H9 (cell line): ENCODE measurements at regions not wholly inside any gene's neighbourhood (a gene's known extent, or its start where the extent isn't known, plus 50 kb on each side); places are given as distances from the start of the nearest gene placed in this dataset.

ENCODE experiments used
- DNase-seq: peaks from one replicate; pipeline ENCODE4 v3.0.0-alpha.2; 2017
- H2AFZ ChIP-seq: one replicate; pipeline ENCODE4 v1.6.1; 2013; ENCODE audit warnings: mild to moderate bottlenecking, low read length, control low read depth, moderate library complexity
- H2AK5ac ChIP-seq: 2 replicates; pipeline ENCODE4 v1.6.1; 2013; ENCODE audit warnings: low read length, control low read depth, mixed read lengths; ENCODE audit not compliant: insufficient read length
- H2BK120ac ChIP-seq: one replicate; pipeline ENCODE4 v1.6.1; 2013; ENCODE audit warnings: low read depth, mild to moderate bottlenecking, low read length, control low read depth, inconsistent platforms; ENCODE audit not compliant: poor library complexity, severe bottlenecking
- H2BK12ac ChIP-seq: 2 replicates; pipeline ENCODE4 v1.6.1; 2013; ENCODE audit warnings: low read length, control low read depth, mixed read lengths, low read depth; ENCODE audit not compliant: insufficient read length
- H2BK15ac ChIP-seq: 2 replicates; pipeline ENCODE4 v1.6.1; 2013; ENCODE audit warnings: low read depth, low read length, control low read depth
- H2BK20ac ChIP-seq: one replicate; pipeline ENCODE4 v1.6.1; 2013; ENCODE audit warnings: low read depth, mild to moderate bottlenecking, low read length, control low read depth, inconsistent platforms; ENCODE audit not compliant: poor library complexity, severe bottlenecking
- H2BK5ac ChIP-seq: 2 replicates; pipeline ENCODE4 v1.6.1; 2013; ENCODE audit warnings: low read length, control low read depth, mixed read lengths; ENCODE audit not compliant: insufficient read length
- H3K14ac ChIP-seq: 2 replicates; pipeline ENCODE4 v1.6.1; 2013; ENCODE audit warnings: low read length, control low read depth; ENCODE audit not compliant: insufficient read depth
- H3K18ac ChIP-seq: 2 replicates; pipeline ENCODE4 v1.6.1; 2013; ENCODE audit warnings: low read depth, mild to moderate bottlenecking, mixed read lengths, low read length, control low read depth; ENCODE audit not compliant: insufficient read length
- H3K23ac ChIP-seq: 2 replicates; pipeline ENCODE4 v1.6.1; 2013; ENCODE audit warnings: low read length, control low read depth, mixed read lengths, low read depth; ENCODE audit not compliant: insufficient read length
- H3K23me2 ChIP-seq: 2 replicates; pipeline ENCODE4 v1.6.1; 2013; ENCODE audit warnings: low read depth, mild to moderate bottlenecking, mixed read lengths, low read length, control low read depth; ENCODE audit not compliant: insufficient read length, poor library complexity, severe bottlenecking
- H3K27ac ChIP-seq: 2 replicates; pipeline ENCODE4 v1.5.1; 2013; ENCODE audit warnings: low read length, control low read depth, mixed read lengths, low read depth; ENCODE audit not compliant: insufficient read length
- H3K27me3 ChIP-seq: 2 replicates; pipeline ENCODE4 v1.6.1; 2013; ENCODE audit warnings: low read length, control low read depth, inconsistent platforms; ENCODE audit not compliant: insufficient read depth
- H3K4ac ChIP-seq: 2 replicates; pipeline ENCODE4 v1.6.1; 2013; ENCODE audit warnings: low read depth, mild to moderate bottlenecking, control low read depth, inconsistent platforms, low read length, moderate library complexity
- H3K4me1 ChIP-seq: 2 replicates; pipeline ENCODE4 v1.6.1; 2013; ENCODE audit warnings: low read length, control low read depth, inconsistent platforms; ENCODE audit not compliant: insufficient read depth
- H3K4me2 ChIP-seq: 2 replicates; pipeline ENCODE4 v1.6.1; 2013; ENCODE audit warnings: low read length, control low read depth, mixed read lengths; ENCODE audit not compliant: insufficient read length, insufficient read depth
- H3K56ac ChIP-seq: 2 replicates; pipeline ENCODE4 v1.6.1; 2013; ENCODE audit warnings: low read depth, mild to moderate bottlenecking, mixed read lengths, low read length, control low read depth; ENCODE audit not compliant: insufficient read length
- H3K79me1 ChIP-seq: 2 replicates; pipeline ENCODE4 v1.6.1; 2013; ENCODE audit warnings: low read depth, mild to moderate bottlenecking, moderate library complexity, low read length, control low read depth, inconsistent platforms; ENCODE audit not compliant: insufficient read depth, poor library complexity, severe bottlenecking
- H3K79me2 ChIP-seq: 2 replicates; pipeline ENCODE4 v1.6.1; 2013; ENCODE audit warnings: low read length, control low read depth, inconsistent platforms; ENCODE audit not compliant: insufficient read depth
- H3K9ac ChIP-seq: 2 replicates; pipeline ENCODE4 v1.6.1; 2013; ENCODE audit warnings: low read length, control low read depth, mixed read lengths; ENCODE audit not compliant: insufficient read length; ENCODE audit errors: extremely low read depth
- H3K9me3 ChIP-seq: one replicate; pipeline ENCODE4 v1.6.1; 2013; ENCODE audit warnings: low read depth, low read length, inconsistent platforms; ENCODE audit not compliant: control insufficient read depth
- H3T11ph ChIP-seq: one replicate; pipeline ENCODE4 v1.6.1; 2013; ENCODE audit warnings: mild to moderate bottlenecking, low read length, control low read depth, inconsistent platforms
- H4K20me1 ChIP-seq: one replicate; pipeline ENCODE4 v1.6.1; 2013; ENCODE audit not compliant: control insufficient read depth, insufficient read length, insufficient read depth
- H4K5ac ChIP-seq: 2 replicates; pipeline ENCODE4 v1.6.1; 2013; ENCODE audit warnings: low read depth, mild to moderate bottlenecking, mixed read lengths, low read length, control low read depth; ENCODE audit not compliant: insufficient read length
- H4K8ac ChIP-seq: replicated peaks from 2 replicates; pipeline ENCODE4 v1.6.1; 2013; ENCODE audit warnings: low read length, control low read depth, mixed read lengths, low read depth; ENCODE audit not compliant: insufficient read length
- H4K91ac ChIP-seq: 2 replicates; pipeline ENCODE4 v1.6.1; 2013; ENCODE audit warnings: low read depth, mild to moderate bottlenecking, moderate library complexity, mixed read lengths, low read length, control low read depth; ENCODE audit not compliant: insufficient read length
- H3K27ac Mint-ChIP-seq, 3 experiments: 2 replicates in 2 of 3; 3 replicates in 1 of 3; pipeline ENCODE4 v1.8.0; 2020 to 2021; ENCODE audit warnings: mixed read lengths in 3 of 3, mild to moderate bottlenecking in 1 of 3, moderate library complexity in 1 of 3
- H3K27me3 Mint-ChIP-seq: 2 replicates; pipeline ENCODE4 v1.8.0; 2021; ENCODE audit warnings: low read depth, mild to moderate bottlenecking, moderate library complexity, mixed read lengths
- H3K36me3 Mint-ChIP-seq, 3 experiments: 2 replicates in 2 of 3; 3 replicates in 1 of 3; pipeline ENCODE4 v1.8.0; 2020 to 2021; ENCODE audit warnings: low read depth in 3 of 3, mixed read lengths in 3 of 3; ENCODE audit not compliant: insufficient read depth in 1 of 3
- H3K4me1 Mint-ChIP-seq, 2 experiments: 2 replicates each; pipeline ENCODE4 v1.8.0; 2020; ENCODE audit warnings: mixed read lengths in 2 of 2
- H3K4me3 Mint-ChIP-seq, 2 experiments: 2 replicates in 1 of 2; 3 replicates in 1 of 2; pipeline ENCODE4 v1.8.0; 2020 to 2021; ENCODE audit warnings: mild to moderate bottlenecking in 2 of 2, mixed read lengths in 2 of 2, moderate library complexity in 1 of 2
- H3K9me3 Mint-ChIP-seq, 2 experiments: 2 replicates in 1 of 2; 3 replicates in 1 of 2; pipeline ENCODE4 v1.8.0; 2020; ENCODE audit warnings: mild to moderate bottlenecking in 2 of 2, mixed read lengths in 2 of 2, moderate library complexity in 1 of 2
- WGBS: extraction: QIAGEN DNeasy Blood & Tissue Kit; methylation state at CpG from one replicate; pipeline ENCODE4 v1.1.7; 2013; ENCODE audit warnings: missing lambda C conversion rate, low lambda C conversion rate, mixed read lengths; ENCODE audit not compliant: insufficient read length; ENCODE audit errors: extremely low coverage; 5-methylcytosine and 5-hydroxymethylcytosine counted together
- TF ChIP-seq, protein P1 (sequence below): fragments of 200-600 bp; sonication (generic); conservative IDR thresholded peaks from 3 replicates; pipeline ENCODE4 v1.8.0; 2021; ENCODE audit warnings: antibody characterized with exemption, mild to moderate bottlenecking

GRCh38 chr4:167587361-167587760 is 353.1 kb upstream of the SPOCK3 start:
- Histone ChIP-seq H3K4me1 (no peaks in the 10 kb centered on the region), H2BK12ac (no peak overlapping the region), H3K9ac (no peak overlapping the region), H3K14ac (no peak overlapping the region), H2BK5ac (no peak overlapping the region), H2AFZ (no peak overlapping the region), H3K23me2 (no peaks in the 10 kb centered on the region), H3K4ac (no peak overlapping the region), H3K27ac (no peak overlapping the region), H4K5ac (no peak overlapping the region), H3K79me1 (no peaks in the 10 kb centered on the region), H4K20me1 (no peaks in the 10 kb centered on the region), H2BK120ac (no peak overlapping the region), H3K27me3 (no peaks in the 10 kb centered on the region), H2AK5ac (no peak overlapping the region), H3K9me3 (no peaks in the 10 kb centered on the region), H3K18ac (no peak overlapping the region), H3K56ac (no peak overlapping the region), H3K23ac (no peak overlapping the region), H4K8ac (no peak overlapping the region), H2BK20ac (no peak overlapping the region), H3K4me2 (no peak overlapping the region), H3K79me2 (no peaks in the 10 kb centered on the region), H2BK15ac (no peak overlapping the region), H4K91ac (no peak overlapping the region), H3T11ph (no peak overlapping the region)
- no peaks in the 10 kb centered on the region for H3K4me1 Mint-ChIP-seq
- H3K27me3 Mint-ChIP-seq: no peaks in the 10 kb centered on the region
- H3K36me3 Mint-ChIP-seq: peaks cover 1 to 2% (median 2%) of the 10 kb centered on the region in 3 experiments; a peak in 5 of 7 replicates
- no CpG with 5 or more reads among the region's 5 CpGs for WGBS
- DNase-seq: no peak
- no peak overlapping the region for H3K4me3 Mint-ChIP-seq
- H3K9me3 Mint-ChIP-seq: peaks cover 13 to 22% of the 10 kb centered on the region in 2 experiments
- no peak overlapping the region for H3K27ac Mint-ChIP-seq
- TF ChIP-seq, protein P1, sequence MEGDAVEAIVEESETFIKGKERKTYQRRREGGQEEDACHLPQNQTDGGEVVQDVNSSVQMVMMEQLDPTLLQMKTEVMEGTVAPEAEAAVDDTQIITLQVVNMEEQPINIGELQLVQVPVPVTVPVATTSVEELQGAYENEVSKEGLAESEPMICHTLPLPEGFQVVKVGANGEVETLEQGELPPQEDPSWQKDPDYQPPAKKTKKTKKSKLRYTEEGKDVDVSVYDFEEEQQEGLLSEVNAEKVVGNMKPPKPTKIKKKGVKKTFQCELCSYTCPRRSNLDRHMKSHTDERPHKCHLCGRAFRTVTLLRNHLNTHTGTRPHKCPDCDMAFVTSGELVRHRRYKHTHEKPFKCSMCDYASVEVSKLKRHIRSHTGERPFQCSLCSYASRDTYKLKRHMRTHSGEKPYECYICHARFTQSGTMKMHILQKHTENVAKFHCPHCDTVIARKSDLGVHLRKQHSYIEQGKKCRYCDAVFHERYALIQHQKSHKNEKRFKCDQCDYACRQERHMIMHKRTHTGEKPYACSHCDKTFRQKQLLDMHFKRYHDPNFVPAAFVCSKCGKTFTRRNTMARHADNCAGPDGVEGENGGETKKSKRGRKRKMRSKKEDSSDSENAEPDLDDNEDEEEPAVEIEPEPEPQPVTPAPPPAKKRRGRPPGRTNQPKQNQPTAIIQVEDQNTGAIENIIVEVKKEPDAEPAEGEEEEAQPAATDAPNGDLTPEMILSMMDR: no peak
